Skeletal muscle tissue (tissue), 3 donors: ENCODE measurements at regions not wholly inside any gene's neighbourhood (a gene's known extent, or its start where the extent isn't known, plus 50 kb on each side); places are given as distances from the start of the nearest gene placed in this dataset.

Experiments
- H3K27ac ChIP-seq: one replicate; pipeline ENCODE4 v1.7.0; 2013; ENCODE audit warnings: mild to moderate bottlenecking, low read depth, low read length, inconsistent platforms
- H3K27me3 ChIP-seq, 3 donors: one replicate each; pipeline ENCODE4 v1.7.0; 2013; ENCODE audit warnings: low read length in 3 of 3; ENCODE audit not compliant: control insufficient read depth in 3 of 3, insufficient read depth in 3 of 3
- H3K36me3 ChIP-seq, 3 donors: one replicate each; pipeline ENCODE4 v1.7.0; 2013; ENCODE audit warnings: low read length in 3 of 3; ENCODE audit not compliant: control insufficient read depth in 3 of 3, insufficient read depth in 3 of 3
- H3K4me1 ChIP-seq, 3 donors: one replicate each; pipeline ENCODE4 v1.7.0; 2013; ENCODE audit warnings: low read length in 3 of 3, mild to moderate bottlenecking in 3 of 3; ENCODE audit not compliant: control insufficient read depth in 3 of 3, insufficient read depth in 3 of 3
- H3K4me3 ChIP-seq, 3 donors: one replicate each; pipeline ENCODE4 v1.7.0; 2013; ENCODE audit warnings: low read length in 3 of 3
- H3K9ac ChIP-seq, 3 donors: one replicate each; pipeline ENCODE4 v1.7.0; 2013; ENCODE audit warnings: low read length in 3 of 3, mild to moderate bottlenecking in 3 of 3, moderate library complexity in 2 of 3, low read depth in 1 of 3
- H3K9me3 ChIP-seq, 3 donors: one replicate each; pipeline ENCODE4 v1.7.0; 2013; ENCODE audit warnings: low read length in 3 of 3; ENCODE audit not compliant: control insufficient read depth in 3 of 3
- donor health status: Osteomylitis.

GRCh38 chr10:21060626-21061025 lies 163.5 kb upstream of the NEBL start:
- Histone ChIP-seq H3K9ac (no peak overlapping the region), H3K36me3 (no peaks in the 10 kb centered on the region), H3K9me3 (peaks cover 0 to 3% (median 3%) of the 10 kb centered on the region in 3 donors), H3K27me3 (peaks cover 0 to 8% (median 6%) of the 10 kb centered on the region in 3 donors), H3K4me3 (no peak overlapping the region), H3K4me1 (no peaks in the 10 kb centered on the region), H3K27ac (no peak overlapping the region)

DNA sequence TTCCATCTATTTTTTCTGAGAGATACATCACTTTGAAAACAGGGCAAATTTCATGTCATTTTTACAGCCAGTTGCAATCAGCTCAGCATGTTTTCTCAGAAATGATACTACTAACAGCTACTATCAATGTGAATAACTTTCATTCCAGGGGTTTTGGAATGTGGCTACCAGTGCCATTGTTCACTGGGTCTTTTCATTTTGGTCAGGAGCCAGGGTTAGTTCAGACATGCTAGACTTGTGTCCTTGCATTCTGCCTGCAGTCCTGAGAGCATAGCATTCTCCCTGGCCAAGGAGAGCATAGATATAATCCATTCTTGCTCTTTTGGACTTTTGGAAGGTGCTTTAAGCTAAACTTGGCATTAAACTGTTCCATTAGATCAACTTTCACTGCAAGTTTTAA lies 160.9 kb upstream of the NEBL start:
- H3K4me1 ChIP-seq = no peaks in the 10 kb centered on the region
- no peaks in the 10 kb centered on the region for H3K36me3 ChIP-seq
- no peak overlapping the region for H3K4me3 ChIP-seq
- H3K9me3 ChIP-seq = peaks cover 0 to 3% (median 3%) of the 10 kb centered on the region in 3 donors
- H3K27ac ChIP-seq = no peak overlapping the region
- H3K27me3 ChIP-seq = peaks cover 0 to 4% (median 2%) of the 10 kb centered on the region in 3 donors
- no peak overlapping the region for H3K9ac ChIP-seq

- Histone ChIP-seq H3K27ac (no peak overlapping the region), H3K4me1 (no peaks in the 10 kb centered on the region), H3K9ac (no peak overlapping the region), H3K9me3 (peaks cover 0 to 3% (median 3%) of the 10 kb centered on the region in 3 donors), H3K4me3 (no peak overlapping the region), H3K27me3 (no peaks in the 10 kb centered on the region), H3K36me3 (no peaks in the 10 kb centered on the region)
These were observed 160.3 kb upstream of the NEBL start for GRCh38 chr10:21057436-21057835.

DNA sequence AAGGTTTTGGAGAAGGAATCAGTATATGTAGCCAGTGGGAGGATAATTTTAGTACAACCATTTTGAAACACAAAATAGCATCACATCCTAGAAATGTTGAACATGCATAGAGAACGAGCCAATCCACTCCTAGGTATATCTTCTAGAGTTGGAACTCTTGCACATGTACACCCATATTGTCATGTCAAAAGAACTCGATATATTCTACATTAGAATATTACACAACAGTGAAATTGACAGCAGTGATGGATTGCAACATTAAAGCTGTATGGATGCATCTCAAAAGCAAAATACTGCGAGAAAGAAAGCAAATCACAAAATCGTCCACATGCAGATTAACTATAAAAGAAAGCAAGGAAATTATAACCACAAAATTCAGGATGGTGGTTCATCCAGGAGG lies 159.3 kb upstream of the NEBL start:
- no peak overlapping the region for H3K9ac ChIP-seq
- H3K36me3 ChIP-seq = no peaks in the 10 kb centered on the region
- H3K27me3 ChIP-seq = no peaks in the 10 kb centered on the region
- no peak overlapping the region for H3K4me3 ChIP-seq
- no peak overlapping the region for H3K27ac ChIP-seq
- no peaks in the 10 kb centered on the region for H3K4me1 ChIP-seq
- H3K9me3 ChIP-seq = peaks cover 2 to 5% (median 3%) of the 10 kb centered on the region in 3 donors

GRCh38 chr10:21055339-21056135 lies 158.4 kb upstream of the NEBL start:
- H3K4me1 ChIP-seq = no peaks in the 10 kb centered on the region
- H3K27me3 ChIP-seq = no peaks in the 10 kb centered on the region
- no peaks in the 10 kb centered on the region for H3K36me3 ChIP-seq
- no peak overlapping the region for H3K9ac ChIP-seq
- peaks cover under 1 to 6% (median 2%) of the 10 kb centered on the region in 3 donors for H3K9me3 ChIP-seq
- H3K4me3 ChIP-seq = no peak overlapping the region
- H3K27ac ChIP-seq = no peak overlapping the region

DNA sequence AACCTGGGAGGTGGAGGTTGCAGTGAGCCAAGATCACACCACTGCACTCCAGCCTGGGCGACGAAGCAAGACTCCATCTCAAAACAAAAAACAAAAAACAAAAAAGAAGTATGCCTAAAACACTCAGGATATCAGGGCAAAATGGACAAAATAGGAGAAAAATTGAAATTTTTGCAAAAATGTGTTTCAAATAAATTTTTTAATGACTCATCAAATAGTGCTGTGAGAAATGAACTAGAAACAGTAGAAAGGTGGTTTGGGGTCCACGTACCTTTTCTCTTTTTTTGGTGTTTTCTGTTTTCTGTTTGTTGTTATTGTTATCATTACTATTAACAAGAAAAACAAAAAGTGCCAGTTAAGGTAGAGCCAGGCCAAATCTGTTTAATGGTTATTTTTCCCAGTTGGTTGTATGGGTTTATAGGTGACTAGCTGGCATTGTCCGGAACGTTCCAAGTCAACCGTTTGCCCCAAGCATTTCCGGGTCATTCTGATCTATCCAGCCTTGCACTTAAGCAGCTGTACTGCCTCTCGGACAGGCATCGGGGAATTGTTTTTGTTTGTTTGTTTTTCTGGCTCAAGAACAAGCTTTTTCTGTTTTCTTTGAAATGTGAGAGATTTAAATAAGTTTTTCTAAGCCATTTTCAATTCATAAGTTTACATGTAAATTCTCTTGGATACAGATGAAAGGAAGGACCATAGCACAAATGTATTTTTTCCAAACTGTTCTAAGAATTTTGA lies 157.0 kb upstream of the NEBL start:
- Histone ChIP-seq H3K27me3 (no peaks in the 10 kb centered on the region), H3K9me3 (peaks cover 0 to 4% (median 2%) of the 10 kb centered on the region in 3 donors)

GRCh38 chr10:21052709-21053104 lies 155.6 kb upstream of the NEBL start:
- Histone ChIP-seq H3K4me1 (no peaks in the 10 kb centered on the region), H3K36me3 (no peaks in the 10 kb centered on the region), H3K4me3 (no peak overlapping the region), H3K27me3 (no peaks in the 10 kb centered on the region), H3K27ac (no peak overlapping the region), H3K9me3 (peaks cover 0 to 4% (median 2%) of the 10 kb centered on the region in 3 donors), H3K9ac (no peak overlapping the region)

More for the DNA sequence above, 157.0 kb upstream of the NEBL start:
- Histone ChIP-seq H3K9ac (no peak overlapping the region), H3K36me3 (no peaks in the 10 kb centered on the region), H3K4me1 (no peaks in the 10 kb centered on the region), H3K27ac (no peak overlapping the region), H3K4me3 (no peak overlapping the region)

DNA sequence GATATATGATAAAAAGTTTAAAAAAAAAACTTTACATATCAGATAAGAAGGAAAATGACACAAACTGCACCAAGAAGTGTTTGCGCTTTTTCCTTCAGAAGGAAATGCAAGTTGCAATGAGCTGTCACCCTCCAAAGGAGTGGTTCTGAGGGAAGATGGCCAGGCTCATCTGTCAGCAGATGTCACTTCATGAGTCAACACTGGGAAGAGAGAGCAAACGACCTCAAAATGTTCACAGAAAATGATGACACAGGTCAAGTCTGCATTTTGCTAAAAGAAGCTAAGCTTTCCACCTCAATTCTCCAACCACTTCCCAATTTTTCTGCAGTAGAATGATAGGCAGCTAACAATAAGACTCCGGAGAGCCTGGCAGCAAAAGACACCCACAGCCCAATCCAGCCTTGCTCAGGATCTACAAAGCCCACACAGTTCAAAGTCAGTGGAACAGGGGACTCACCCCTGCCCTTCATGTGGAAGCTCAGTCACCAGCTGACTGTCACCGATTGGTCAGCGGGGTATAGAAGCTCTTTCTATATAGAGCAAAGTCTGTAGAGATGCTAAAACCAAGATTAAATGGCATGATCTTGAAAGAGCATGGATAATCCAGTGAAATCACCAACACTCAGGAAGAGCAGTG lies 155.1 kb upstream of the NEBL start:
- Histone ChIP-seq H3K27ac (no peak overlapping the region), H3K27me3 (no peaks in the 10 kb centered on the region), H3K9ac (no peak overlapping the region), H3K4me3 (no peak overlapping the region), H3K4me1 (no peaks in the 10 kb centered on the region), H3K9me3 (peaks cover 0 to 4% (median 2%) of the 10 kb centered on the region in 3 donors), H3K36me3 (no peaks in the 10 kb centered on the region)

DNA sequence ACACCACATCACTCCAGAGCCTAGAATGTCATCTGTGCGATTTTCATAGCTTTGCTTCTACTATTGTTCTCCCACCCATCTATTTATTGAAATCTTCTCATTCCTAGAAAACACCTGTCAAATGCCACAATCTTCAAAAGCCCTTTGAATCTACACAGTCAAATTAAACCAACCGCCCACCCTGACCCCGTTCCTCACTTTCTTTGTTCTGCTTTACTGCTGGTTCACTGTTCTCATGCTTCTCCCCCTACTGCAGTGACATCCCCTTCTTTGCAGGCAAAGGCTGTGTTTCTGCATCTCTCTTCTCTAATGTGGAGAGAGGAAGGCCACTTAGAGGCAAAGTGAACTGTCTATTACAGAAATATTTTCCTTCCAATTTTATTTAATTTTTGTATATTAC lies 152.4 kb upstream of the NEBL start:
- Histone ChIP-seq H3K4me1 (no peaks in the 10 kb centered on the region), H3K9ac (no peak overlapping the region), H3K27ac (no peak overlapping the region), H3K27me3 (no peaks in the 10 kb centered on the region), H3K4me3 (no peak overlapping the region), H3K36me3 (no peaks in the 10 kb centered on the region), H3K9me3 (peaks cover 0 to 4% (median 2%) of the 10 kb centered on the region in 3 donors)

DNA sequence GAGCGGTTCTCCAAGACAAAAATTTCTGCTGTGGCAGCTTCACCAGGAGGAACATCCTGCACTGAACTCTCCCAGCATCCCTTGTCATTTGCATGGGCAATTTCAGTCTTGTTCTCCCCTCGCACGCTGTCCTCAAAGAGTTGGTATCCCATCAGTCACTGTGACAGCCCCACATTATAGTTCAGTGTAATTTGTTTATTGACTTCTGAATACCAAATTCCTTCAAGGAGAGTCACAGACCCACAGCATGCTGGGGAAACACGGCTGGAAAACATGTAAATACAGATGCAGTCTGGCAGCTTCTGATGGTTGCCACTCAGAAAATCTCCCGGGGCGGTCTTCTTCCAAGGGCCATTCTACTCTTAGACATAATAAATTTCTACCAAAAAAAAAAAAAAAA lies 151.0 kb upstream of the NEBL start:
- Histone ChIP-seq H3K4me3 (no peak overlapping the region), H3K27me3 (no peaks in the 10 kb centered on the region), H3K36me3 (no peaks in the 10 kb centered on the region), H3K4me1 (no peaks in the 10 kb centered on the region), H3K27ac (no peak overlapping the region), H3K9me3 (peaks cover 0 to 4% (median 2%) of the 10 kb centered on the region in 3 donors), H3K9ac (no peak overlapping the region)
